HAP-1 (cell line): ENCODE measurements at regions not wholly inside any gene's neighbourhood (a gene's known extent, or its start where the extent isn't known, plus 50 kb on each side); places are given as distances from the start of the nearest gene placed in this dataset.
A peak's percentile ranks its signal among the peaks of the same experiment; 100 is the strongest.

Experiments used
- DNase-seq, 2 experiments: peaks; one replicate each; pipeline ENCODE4 v3.0.0-alpha.2; 2016 to 2020; ENCODE audit warnings: low spot score in 2 of 2
- H3K27me3 ChIP-seq: fragments of 250-450 bp; sonication (Bioruptor Pico); 2 replicates; pipeline ENCODE4 v1.5.1; 2020; ENCODE audit warnings: low read depth, mild to moderate bottlenecking, moderate library complexity
- H3K36me3 ChIP-seq: fragments of 250-450 bp; sonication (Bioruptor Pico); replicated peaks from 2 replicates; pipeline ENCODE4 v1.5.1; 2020; ENCODE audit warnings: mild to moderate bottlenecking
- H3K4me1 ChIP-seq: fragments of 250-450 bp; sonication (Bioruptor Pico); 2 replicates; pipeline ENCODE4 v1.5.1; 2020; ENCODE audit warnings: mild to moderate bottlenecking
- H3K4me3 ChIP-seq: fragments of 250-450 bp; sonication (Bioruptor Pico); 2 replicates; pipeline ENCODE4 v1.5.1; 2020; ENCODE audit warnings: mild to moderate bottlenecking, moderate library complexity
- H3K9me3 ChIP-seq: fragments of 250-450 bp; sonication (Bioruptor Pico); 2 replicates; pipeline ENCODE4 v1.5.1; 2020; ENCODE audit warnings: mild to moderate bottlenecking, moderate library complexity
- in situ Hi-C: fragments of 300-500 bp; cut with MboI; formaldehyde crosslinking; loops from 3 replicates; pipeline ENCODE4 v1.14.3; 2020; ENCODE audit warnings: low sequenced_read_pairs, inconsistent platforms, mixed read lengths

DNA sequence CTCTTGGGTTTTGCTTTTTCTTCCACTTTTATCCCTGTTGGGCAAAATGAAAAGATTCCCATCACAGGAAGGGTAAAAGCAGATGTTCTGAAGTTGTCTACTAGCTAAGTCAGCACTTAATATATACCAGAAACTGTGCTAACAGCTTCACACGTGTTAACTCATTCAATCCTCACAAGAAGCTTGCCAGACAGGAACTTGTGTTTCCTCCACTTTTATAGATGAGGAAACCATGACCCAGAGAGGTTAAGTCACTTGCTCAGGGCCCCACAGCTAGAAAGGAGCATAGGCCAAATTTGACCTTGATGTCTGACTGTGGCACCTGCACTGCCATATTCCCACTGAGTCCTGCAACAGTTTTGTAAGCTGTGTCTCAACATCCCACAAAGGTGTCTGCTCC, 76.8 kb upstream of the EPC2 start:
- DNase-seq, result no peak
- in situ Hi-C loops, result no loop called here
- Histone ChIP-seq H3K4me3 (no peak overlapping the region), H3K27me3 (peaks cover 6% of the 10 kb centered on the region), H3K9me3 (no peaks in the 10 kb centered on the region), H3K4me1 (no peaks in the 10 kb centered on the region), H3K36me3 (no peaks in the 10 kb centered on the region)

DNA sequence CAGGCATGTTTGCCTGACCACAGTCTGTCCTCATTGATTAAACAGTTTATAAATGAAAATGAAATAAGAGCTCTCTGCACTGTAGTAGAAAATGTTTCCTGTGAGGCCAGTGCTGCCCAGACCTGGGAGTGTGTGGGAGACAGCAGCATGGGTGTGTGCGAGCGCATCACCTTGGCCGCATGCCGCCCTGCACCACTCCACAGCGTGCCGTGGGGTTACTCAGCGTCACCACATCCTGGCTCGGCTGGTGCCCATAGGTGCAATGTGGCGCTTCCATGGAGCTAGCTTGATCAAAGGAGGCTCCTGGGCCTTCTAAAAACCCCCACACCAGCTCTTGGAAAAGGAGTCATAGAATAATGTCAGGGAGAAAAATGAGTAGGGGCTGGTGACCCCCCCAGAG, 76.0 kb upstream of the EPC2 start:
- in situ Hi-C loops, result no loop called here
- no peak for DNase-seq
- Histone ChIP-seq H3K36me3 (no peaks in the 10 kb centered on the region), H3K4me3 (no peak overlapping the region), H3K9me3 (no peaks in the 10 kb centered on the region), H3K4me1 (no peaks in the 10 kb centered on the region), H3K27me3 (peaks cover 6% of the 10 kb centered on the region)

DNA sequence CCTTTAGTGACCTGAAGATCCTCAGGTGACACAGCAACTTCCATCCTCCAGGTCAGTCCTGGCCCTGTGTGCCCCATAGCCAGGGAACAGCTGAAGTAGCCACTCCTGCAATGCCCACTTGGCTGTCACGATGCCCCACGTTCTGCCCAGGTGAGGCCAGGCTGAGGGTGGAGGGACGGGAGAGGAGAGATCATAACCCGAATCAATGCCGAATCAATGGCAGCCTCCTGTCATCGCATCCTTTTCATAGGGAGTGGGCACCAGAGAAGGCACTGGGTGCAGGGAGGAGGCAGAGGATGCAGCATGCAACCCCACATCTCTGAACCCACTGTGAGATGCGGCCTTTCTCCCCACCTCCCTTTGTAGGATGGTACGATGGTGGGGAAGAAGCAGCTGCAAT, 75.3 kb upstream of the EPC2 start:
- Histone ChIP-seq H3K9me3 (no peaks in the 10 kb centered on the region), H3K27me3 (peaks cover 6% of the 10 kb centered on the region), H3K36me3 (no peaks in the 10 kb centered on the region), H3K4me1 (no peaks in the 10 kb centered on the region), H3K4me3 (no peak overlapping the region)
- no peak for DNase-seq
- in situ Hi-C loops, result no loop called here

DNA sequence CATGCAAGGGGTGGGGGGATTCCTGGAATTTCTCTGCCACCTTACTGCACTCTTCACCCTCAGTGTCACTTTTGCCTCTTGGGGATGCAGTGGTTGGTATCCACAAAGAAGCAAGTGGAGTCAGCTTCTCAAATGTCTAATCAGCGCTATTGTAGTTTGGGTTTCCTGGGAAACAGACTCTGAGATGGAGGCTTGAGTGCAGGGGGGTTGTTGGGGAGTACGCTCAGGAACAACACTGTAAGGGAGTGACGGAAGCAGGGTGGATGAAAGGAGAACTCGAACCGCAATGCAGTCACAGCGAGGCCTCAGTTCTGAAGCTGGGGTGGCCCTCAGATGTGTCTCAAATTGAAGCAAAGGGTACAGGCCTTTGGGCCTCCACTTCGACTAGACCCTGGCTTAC, 73.6 kb upstream of the EPC2 start:
- Histone ChIP-seq H3K4me1 (no peaks in the 10 kb centered on the region), H3K9me3 (no peaks in the 10 kb centered on the region), H3K36me3 (no peaks in the 10 kb centered on the region), H3K27me3 (peaks cover 4% of the 10 kb centered on the region), H3K4me3 (no peak overlapping the region)
- in situ Hi-C loops, result no loop called here
- DNase-seq, result no peak

DNA sequence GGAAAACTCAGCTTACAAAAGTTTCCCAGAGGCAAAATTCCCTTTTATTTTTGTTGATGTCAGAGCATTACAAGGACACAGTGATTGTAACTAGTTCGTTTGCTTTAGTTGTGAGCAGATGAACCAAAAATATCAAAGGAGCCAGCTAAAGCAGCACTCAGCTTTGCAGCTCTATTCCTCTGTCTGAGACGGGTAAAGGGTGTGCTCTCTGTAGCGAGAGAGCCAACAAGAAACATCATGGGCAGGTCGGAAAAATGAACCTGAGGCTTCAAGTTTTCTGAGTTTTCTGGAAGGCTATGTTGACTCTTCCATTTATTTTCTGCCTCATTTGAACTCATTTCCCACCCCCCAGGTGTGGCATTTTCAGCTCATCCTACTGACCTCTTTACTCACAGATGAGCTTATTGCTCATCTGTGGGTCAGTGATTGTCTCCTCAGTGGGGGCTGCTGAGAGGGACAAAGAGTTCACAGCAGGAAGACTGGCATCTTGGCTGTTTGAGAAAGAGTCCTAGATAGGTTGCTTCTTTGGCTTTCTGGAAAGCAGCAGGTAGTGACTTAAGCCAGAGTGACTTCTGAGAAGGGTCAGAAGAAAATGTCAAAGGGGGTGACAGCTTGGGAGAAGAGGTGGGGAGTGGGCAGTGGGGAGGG, 66.6 kb upstream of the EPC2 start:
- no peaks in the 10 kb centered on the region for H3K4me1 ChIP-seq
- no peak for DNase-seq
- in situ Hi-C loops, result no loop called here
- H3K9me3 ChIP-seq, result no peaks in the 10 kb centered on the region
- H3K27me3 ChIP-seq, result peaks cover 31% of the 10 kb centered on the region
- H3K4me3 ChIP-seq, result no peak overlapping the region
- H3K36me3 ChIP-seq, result no peaks in the 10 kb centered on the region

DNA sequence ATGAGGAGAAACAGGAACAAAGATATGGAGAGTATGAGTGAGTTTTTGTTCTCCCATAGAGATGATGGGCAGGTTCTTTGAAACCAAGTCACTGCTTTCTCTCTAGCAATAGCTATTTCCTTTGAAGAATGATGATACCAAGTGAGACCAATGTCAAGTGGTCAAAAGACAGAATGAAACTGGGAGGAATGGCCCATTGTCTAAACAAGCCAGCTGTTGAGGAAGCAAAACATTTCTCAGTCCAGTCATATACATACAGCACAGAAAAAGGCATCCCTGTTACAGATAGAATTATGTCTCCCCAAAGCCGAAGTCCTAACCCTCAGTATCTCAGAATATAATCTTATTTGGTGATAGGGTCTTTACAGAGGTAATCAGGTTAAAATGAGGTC, 66.1 kb upstream of the EPC2 start:
- Histone ChIP-seq H3K36me3 (no peaks in the 10 kb centered on the region), H3K4me3 (no peak overlapping the region), H3K9me3 (no peaks in the 10 kb centered on the region), H3K4me1 (no peaks in the 10 kb centered on the region), H3K27me3 (peaks cover 31% of the 10 kb centered on the region)
- in situ Hi-C loops, result no loop called here
- no peak for DNase-seq

DNA sequence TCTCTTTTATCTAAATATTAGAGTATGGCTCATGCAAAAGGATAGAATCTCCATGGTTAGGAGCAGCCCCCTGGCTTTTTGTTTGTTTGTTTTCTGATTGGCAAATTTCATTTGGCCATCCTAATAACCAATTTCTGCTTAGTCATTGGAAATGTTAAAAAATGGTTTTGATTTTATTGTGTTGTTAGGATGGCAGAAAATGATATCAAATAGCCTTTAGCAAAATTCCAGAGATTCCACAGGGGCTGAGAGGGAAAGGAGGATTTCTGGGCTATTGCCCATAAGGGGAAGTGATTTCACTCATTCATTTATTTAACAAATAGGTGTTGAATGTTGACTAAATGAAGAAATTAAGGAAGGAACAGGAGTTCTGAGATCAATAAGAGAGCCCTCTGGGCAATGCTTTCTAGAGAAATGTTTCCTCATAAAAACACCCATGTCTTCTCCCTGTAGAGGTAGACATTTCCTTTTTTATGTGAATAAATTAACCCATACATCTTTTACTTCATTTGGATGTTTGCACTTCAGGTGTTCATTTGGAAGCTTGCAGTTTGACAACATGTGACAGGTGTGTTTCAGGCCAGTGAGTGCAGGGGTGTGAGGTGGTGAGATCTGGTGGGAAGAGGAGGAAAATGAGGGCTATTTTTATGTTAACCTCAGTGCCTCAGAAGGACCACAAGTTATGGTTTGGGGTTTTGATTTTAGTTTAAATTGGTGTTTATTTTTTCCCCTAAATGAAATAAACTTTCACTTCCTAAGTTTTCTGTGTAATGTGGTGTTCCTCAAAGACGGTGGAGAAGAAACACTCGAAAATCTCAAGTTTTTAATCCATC, 61.7 kb upstream of the EPC2 start:
- H3K4me3 ChIP-seq, result no peak overlapping the region
- peaks cover 17% of the 10 kb centered on the region for H3K27me3 ChIP-seq
- H3K36me3 ChIP-seq, result no peaks in the 10 kb centered on the region
- in situ Hi-C loops, result no loop called here
- peak in 1 of 2 experiments; percentile 5 for DNase-seq
- H3K4me1 ChIP-seq, result no peaks in the 10 kb centered on the region
- no peaks in the 10 kb centered on the region for H3K9me3 ChIP-seq

DNA sequence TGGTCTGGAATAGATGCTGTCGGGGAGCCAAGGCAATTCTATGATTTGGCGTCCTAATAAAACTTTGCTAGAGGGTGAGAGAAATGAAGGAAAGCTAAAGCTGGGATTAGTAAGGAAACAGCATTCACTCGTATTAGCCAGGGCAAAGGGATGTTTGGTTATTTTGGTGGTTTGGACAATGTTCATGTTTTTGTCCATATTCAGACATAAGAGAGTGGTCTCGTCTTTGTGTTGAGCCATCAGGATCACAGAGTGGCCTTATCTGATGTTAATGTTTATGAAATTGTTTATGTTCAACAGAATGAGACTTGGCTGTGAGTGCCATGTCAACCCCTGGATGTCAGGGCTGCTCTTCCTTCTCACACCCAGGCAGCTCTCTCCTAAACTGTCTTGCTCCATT, 58.9 kb upstream of the EPC2 start:
- no peaks in the 10 kb centered on the region for H3K27me3 ChIP-seq
- no peaks in the 10 kb centered on the region for H3K9me3 ChIP-seq
- in situ Hi-C loops, result no loop called here
- H3K36me3 ChIP-seq, result no peaks in the 10 kb centered on the region
- no peak overlapping the region for H3K4me3 ChIP-seq
- H3K4me1 ChIP-seq, result no peaks in the 10 kb centered on the region
- DNase-seq, result no peak

DNA sequence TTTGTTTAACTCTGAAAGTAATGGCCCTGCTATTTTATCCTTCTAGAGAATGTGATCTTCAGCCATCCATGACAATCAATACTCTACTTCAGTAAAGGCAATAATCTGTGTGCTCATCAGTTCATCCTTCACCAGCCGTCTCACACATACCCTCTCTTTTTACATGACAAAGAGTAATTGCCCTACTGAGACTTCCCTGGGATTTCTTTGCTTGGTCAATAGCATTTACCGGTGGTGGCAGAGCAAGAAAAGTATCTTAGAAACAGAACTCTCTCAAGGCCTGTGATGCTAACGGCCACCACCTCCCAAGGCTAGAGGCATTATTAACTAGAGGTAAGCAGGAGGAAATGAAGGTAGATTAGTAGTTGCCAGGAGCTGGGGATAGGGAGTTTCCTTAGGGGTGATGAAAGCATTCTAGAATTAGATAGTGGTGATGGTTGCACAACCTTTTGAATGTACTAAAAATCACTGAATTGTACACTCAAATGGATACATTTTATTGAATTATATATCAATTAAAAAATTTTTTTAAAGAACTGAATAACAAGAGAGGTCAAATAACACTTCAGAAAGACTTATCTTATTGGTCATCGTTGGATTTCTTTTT, 57.9 kb upstream of the EPC2 start:
- peak; percentile 18 to 60 for DNase-seq
- Histone ChIP-seq H3K27me3 (no peaks in the 10 kb centered on the region), H3K36me3 (no peaks in the 10 kb centered on the region), H3K4me1 (no peaks in the 10 kb centered on the region), H3K4me3 (no peak overlapping the region), H3K9me3 (no peaks in the 10 kb centered on the region)
- in situ Hi-C loops, result no loop called here

DNA sequence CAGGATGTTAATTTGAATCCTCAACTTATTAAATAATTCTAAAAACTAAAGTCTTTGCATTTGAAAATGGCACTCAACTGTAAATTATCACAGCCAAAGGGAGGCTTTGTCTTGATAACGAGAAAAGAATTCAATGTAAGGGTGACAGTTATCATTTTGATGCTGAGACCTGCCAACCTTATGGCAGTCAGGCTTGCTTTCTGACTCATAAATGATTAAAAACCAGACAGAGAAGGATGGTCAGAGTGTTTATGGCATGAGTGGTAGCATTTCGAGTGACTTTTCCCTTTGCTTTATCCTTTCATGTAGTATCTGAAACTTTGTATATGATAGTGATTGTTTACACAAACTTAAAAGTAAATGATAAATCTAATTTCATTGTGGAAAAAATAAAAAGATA, 53.9 kb upstream of the EPC2 start:
- no peaks in the 10 kb centered on the region for H3K36me3 ChIP-seq
- in situ Hi-C loops, result no loop called here
- H3K4me1 ChIP-seq, result no peaks in the 10 kb centered on the region
- no peak for DNase-seq
- H3K4me3 ChIP-seq, result no peak overlapping the region
- H3K27me3 ChIP-seq, result no peaks in the 10 kb centered on the region
- H3K9me3 ChIP-seq, result no peaks in the 10 kb centered on the region

DNA sequence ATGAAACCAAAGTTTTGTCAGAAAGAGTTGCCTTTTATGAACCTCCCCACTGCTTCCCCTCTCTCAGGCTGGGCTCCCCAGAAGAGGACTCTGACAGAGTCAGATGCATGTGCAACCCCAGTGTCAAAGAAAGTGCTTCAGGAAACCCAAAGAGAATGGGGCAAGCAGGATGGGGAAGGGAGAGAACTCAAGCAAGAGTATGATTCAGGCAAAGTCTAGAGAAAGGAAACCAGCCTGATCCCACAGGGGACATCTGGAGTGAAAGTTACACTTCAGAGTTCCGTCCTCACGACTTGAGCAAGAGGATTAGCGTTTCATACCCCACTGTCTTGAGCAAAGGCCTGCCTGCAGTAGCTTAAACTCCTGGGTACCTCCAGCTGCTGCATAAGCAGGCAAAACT, 51.8 kb upstream of the EPC2 start:
- Histone ChIP-seq H3K4me1 (no peaks in the 10 kb centered on the region), H3K27me3 (no peaks in the 10 kb centered on the region), H3K9me3 (no peaks in the 10 kb centered on the region), H3K4me3 (no peak overlapping the region), H3K36me3 (no peaks in the 10 kb centered on the region)
- no peak for DNase-seq
- in situ Hi-C loops, result no loop called here

DNA sequence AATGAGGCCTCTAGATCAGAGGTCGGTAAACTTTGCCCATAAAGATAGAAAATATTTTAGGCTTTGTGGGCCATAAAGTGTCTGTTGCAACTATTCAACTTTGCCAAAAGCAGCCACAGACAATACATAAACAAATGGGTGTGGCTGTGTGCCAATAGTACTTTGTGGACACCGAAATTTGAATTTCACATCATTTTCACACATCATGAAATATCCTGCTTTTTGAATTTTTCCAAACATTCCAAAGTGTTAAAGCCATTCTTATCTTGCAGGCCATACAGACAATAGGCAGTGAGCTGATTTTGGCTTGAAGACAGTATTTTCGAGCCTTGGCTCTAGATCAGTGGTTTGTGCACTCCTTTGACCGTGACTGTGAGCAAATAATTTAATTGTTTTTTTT, 51.1 kb upstream of the EPC2 start:
- in situ Hi-C loops, result no loop called here
- H3K4me3 ChIP-seq, result no peak overlapping the region
- H3K27me3 ChIP-seq, result no peaks in the 10 kb centered on the region
- H3K4me1 ChIP-seq, result no peaks in the 10 kb centered on the region
- H3K9me3 ChIP-seq, result no peaks in the 10 kb centered on the region
- DNase-seq, result no peak
- no peaks in the 10 kb centered on the region for H3K36me3 ChIP-seq

DNA sequence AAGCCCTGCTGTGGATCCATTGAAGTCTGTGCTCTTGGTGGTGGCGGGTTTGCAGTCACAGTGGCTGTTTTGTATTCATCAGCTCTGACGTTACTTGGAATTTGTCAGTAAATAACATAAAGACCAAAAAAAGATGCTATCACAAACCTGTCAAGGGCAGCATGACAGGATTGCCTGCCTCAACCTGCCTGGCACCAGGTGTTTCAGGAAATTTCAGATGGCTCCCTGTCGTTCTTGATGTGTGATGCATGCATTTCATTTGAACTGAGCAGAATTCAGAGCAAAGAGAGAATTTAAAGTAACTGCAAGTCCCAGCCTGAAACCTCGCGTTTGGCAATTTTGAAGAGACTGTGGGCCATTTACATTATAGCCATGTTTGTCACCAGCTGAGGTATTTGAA, 50.3 kb upstream of the EPC2 start:
- H3K9me3 ChIP-seq, result no peaks in the 10 kb centered on the region
- H3K4me3 ChIP-seq, result no peak overlapping the region
- H3K27me3 ChIP-seq, result no peaks in the 10 kb centered on the region
- H3K4me1 ChIP-seq, result no peaks in the 10 kb centered on the region
- in situ Hi-C loops, result no loop called here
- no peaks in the 10 kb centered on the region for H3K36me3 ChIP-seq
- DNase-seq, result no peak
